K562 (cell line): ENCODE measurements at regions not wholly inside any gene's neighbourhood (a gene's known extent, or its start where the extent isn't known, plus 50 kb on each side); places are given as distances from the start of the nearest gene placed in this dataset.

Experiments used
- KAT7 ChIP-seq: sonication (generic); formaldehyde crosslinking; IDR thresholded peaks from 2 replicates; pipeline ENCODE4 v1.8.0; 2022; ENCODE audit warnings: missing genetic modification reagents, mild to moderate bottlenecking, borderline replicate concordance
- NR2F6 ChIP-seq: fragments of 450-650 bp; formaldehyde crosslinking; IDR thresholded peaks from 2 replicates; pipeline ENCODE4 v1.4.0; 2020; ENCODE audit warnings: mild to moderate bottlenecking
- PKNOX1 ChIP-seq: fragments of 450-650 bp; IDR thresholded peaks from 2 replicates; pipeline ENCODE4 v1.6.1; 2016
- REST ChIP-seq, 2 experiments: fragments of 450-650 bp; formaldehyde crosslinking in 1 of 2; IDR thresholded peaks; 2 replicates each; pipeline versions ENCODE4 v1.4.0 to v1.6.1; 2014 to 2020; ENCODE audit warnings: mild to moderate bottlenecking in 2 of 2, borderline replicate concordance in 1 of 2, low read depth in 1 of 2
- SIN3B ChIP-seq: fragments of 450-650 bp; IDR thresholded peaks from 2 replicates; pipeline ENCODE4 v1.6.1; 2017; ENCODE audit warnings: low read depth, mild to moderate bottlenecking, moderate library complexity
- ZNF175 ChIP-seq: fragments of 200-800 bp; sonication (Bioruptor generic); IDR thresholded peaks from 2 replicates; pipeline ENCODE4 v1.6.1; 2016; ENCODE audit warnings: low read depth, mild to moderate bottlenecking, missing genetic modification characterization, missing compliant biosample characterization
- ZNF324 ChIP-seq: fragments of 250-450 bp; sonication (Bioruptor Pico); IDR thresholded peaks from 2 replicates; pipeline ENCODE4 v1.4.0; 2020; ENCODE audit warnings: mild to moderate bottlenecking
- ZNF395 ChIP-seq: fragments of 200-800 bp; sonication (Bioruptor generic); IDR thresholded peaks from 2 replicates; pipeline ENCODE4 v1.6.1; 2017; ENCODE audit warnings: missing genetic modification characterization, missing compliant biosample characterization
- ZNF583 ChIP-seq: fragments of 250-450 bp; sonication (Bioruptor Pico); IDR thresholded peaks from 2 replicates; pipeline ENCODE4 v1.4.0; 2020
- TF ChIP-seq, protein P1 (sequence below): sonication (generic); formaldehyde crosslinking; IDR thresholded peaks from 2 replicates; pipeline ENCODE4 v1.8.0; 2022; ENCODE audit warnings: missing genetic modification reagents, mild to moderate bottlenecking, borderline replicate concordance
- TF ChIP-seq, protein P2 (sequence below): fragments of 450-650 bp; IDR thresholded peaks from one replicate; pipeline ENCODE4 v1.6.1; 2018; ENCODE audit warnings: mild to moderate bottlenecking, moderate library complexity; ENCODE audit not compliant: partially characterized antibody

GRCh38 chr1:116826818-116827606, 72.8 kb downstream of the CD2 start (continued):
- TF ChIP-seq REST (IDR thresholded peaks at IDR 0.05; ENCODE audit: borderline replicate concordance) = peak; percentile 4; the same call in 1 of the 2 replicates
- TF ChIP-seq REST (CRISPR knock-in tag; IDR thresholded peaks at IDR 0.05; ENCODE audit: low read depth) = no peak
- TF ChIP-seq, protein P1, sequence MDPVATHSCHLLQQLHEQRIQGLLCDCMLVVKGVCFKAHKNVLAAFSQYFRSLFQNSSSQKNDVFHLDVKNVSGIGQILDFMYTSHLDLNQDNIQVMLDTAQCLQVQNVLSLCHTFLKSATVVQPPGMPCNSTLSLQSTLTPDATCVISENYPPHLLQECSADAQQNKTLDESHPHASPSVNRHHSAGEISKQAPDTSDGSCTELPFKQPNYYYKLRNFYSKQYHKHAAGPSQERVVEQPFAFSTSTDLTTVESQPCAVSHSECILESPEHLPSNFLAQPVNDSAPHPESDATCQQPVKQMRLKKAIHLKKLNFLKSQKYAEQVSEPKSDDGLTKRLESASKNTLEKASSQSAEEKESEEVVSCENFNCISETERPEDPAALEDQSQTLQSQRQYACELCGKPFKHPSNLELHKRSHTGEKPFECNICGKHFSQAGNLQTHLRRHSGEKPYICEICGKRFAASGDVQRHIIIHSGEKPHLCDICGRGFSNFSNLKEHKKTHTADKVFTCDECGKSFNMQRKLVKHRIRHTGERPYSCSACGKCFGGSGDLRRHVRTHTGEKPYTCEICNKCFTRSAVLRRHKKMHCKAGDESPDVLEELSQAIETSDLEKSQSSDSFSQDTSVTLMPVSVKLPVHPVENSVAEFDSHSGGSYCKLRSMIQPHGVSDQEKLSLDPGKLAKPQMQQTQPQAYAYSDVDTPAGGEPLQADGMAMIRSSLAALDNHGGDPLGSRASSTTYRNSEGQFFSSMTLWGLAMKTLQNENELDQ (CRISPR knock-in tag) = 0 out of 2 replicates have a peak, but pooled peaks have one; percentile 18
- TF ChIP-seq, protein P2, sequence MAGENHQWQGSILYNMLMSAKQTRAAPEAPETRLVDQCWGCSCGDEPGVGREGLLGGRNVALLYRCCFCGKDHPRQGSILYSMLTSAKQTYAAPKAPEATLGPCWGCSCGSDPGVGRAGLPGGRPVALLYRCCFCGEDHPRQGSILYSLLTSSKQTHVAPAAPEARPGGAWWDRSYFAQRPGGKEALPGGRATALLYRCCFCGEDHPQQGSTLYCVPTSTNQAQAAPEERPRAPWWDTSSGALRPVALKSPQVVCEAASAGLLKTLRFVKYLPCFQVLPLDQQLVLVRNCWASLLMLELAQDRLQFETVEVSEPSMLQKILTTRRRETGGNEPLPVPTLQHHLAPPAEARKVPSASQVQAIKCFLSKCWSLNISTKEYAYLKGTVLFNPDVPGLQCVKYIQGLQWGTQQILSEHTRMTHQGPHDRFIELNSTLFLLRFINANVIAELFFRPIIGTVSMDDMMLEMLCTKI = no peak
- TF ChIP-seq PKNOX1 = peak; percentile 99
- TF ChIP-seq ZNF583 (CRISPR knock-in tag) = peak; percentile 82; the same call in 1 of the 2 replicates
- TF ChIP-seq NR2F6 (CRISPR knock-in tag) = no peak
- TF ChIP-seq SIN3B = no peak
- TF ChIP-seq ZNF175 (CRISPR knock-in tag) = peak; percentile 87
- TF ChIP-seq KAT7 (CRISPR knock-in tag) = peak; percentile 65; the same call in 1 of the 2 replicates
- peak; percentile 97 for TF ChIP-seq ZNF395 (CRISPR knock-in tag)
- no peak for TF ChIP-seq ZNF324 (CRISPR knock-in tag)
